Forelimb muscle (tissue), 1 donor: ENCODE measurements at regions not wholly inside any gene's neighbourhood (a gene's known extent, or its start where the extent isn't known, plus 50 kb on each side); places are given as distances from the start of the nearest gene placed in this dataset.
"Not testable (repeated sequence)": the region's sequence is repeated elsewhere in the genome, so short reads cannot be mapped to it uniquely, and the experiment has no call there.

Source experiments
- DNase-seq: peaks from one replicate; pipeline ENCODE4 v3.0.0-alpha.2; 2013; ENCODE audit warnings: low read depth

DNA sequence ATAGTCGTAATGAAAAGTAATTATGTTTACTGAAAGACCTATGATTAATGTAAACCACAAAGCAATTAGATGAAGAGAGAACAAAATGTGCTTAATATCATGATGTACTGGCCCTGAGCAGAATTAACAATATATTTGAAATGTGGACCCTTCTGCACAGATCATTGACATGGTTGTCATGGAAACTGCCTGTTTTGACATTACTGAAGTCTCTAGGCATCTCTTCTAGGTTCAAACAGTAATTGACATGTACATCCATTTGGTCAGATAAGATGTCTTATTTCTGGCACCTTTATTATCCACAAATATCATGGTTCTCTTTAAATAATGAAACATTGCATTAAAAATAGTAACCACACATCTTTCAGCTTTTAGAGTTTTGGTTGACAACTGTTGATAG, 251.7 kb upstream of the GNPDA2 start:
- no peak for DNase-seq

DNA sequence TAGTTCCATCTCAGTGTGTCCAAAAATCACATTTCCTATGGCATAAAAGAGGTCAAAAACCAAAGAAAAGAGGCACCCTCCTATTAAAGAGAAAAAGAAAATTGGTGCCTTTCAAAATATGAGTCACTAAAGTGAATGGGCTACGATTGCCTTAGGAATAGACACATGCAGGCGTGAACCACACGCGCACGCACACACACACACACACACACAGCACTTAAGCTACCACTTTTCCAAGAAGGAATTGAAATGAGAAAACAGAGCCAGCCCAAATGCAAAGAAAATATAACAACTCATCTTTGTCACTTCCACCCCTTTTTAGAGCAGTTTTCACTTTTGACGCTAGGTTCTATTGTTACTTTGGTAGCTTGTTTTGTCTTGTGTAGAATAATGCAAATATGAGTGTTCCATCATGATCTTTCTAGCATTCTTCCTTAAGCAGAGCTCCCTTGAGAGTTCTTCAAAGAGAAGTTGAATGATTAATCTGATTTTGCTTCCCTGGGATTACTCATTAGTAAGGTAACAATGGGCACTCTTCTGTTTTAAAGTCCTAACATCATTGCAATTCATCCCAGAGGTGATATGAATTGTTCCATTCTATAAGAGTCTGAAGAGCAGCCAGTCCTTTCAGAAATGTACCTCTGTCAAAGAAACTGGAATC, 239.2 kb upstream of the GNPDA2 start:
- no peak for DNase-seq

DNA sequence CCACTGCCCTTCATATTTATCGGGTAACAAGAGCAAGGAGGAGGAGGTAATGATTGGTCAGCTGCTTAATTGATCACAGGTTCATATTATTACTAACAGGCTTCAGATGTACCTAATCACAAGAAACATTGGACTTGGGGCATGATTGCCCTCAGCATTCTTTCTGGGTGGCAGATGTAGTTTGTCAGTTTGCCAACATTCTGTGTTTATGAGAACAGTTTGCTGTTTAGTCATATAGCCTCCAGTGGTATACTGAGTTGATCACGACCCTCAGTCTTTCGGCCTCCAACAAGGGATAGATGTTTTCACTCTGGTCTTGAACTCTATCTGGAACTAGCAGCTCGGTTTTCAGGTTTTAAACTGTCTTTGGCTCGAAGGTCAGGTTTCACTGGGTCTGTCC, 237.7 kb upstream of the GNPDA2 start:
- DNase-seq: not testable (repeated sequence)

DNA sequence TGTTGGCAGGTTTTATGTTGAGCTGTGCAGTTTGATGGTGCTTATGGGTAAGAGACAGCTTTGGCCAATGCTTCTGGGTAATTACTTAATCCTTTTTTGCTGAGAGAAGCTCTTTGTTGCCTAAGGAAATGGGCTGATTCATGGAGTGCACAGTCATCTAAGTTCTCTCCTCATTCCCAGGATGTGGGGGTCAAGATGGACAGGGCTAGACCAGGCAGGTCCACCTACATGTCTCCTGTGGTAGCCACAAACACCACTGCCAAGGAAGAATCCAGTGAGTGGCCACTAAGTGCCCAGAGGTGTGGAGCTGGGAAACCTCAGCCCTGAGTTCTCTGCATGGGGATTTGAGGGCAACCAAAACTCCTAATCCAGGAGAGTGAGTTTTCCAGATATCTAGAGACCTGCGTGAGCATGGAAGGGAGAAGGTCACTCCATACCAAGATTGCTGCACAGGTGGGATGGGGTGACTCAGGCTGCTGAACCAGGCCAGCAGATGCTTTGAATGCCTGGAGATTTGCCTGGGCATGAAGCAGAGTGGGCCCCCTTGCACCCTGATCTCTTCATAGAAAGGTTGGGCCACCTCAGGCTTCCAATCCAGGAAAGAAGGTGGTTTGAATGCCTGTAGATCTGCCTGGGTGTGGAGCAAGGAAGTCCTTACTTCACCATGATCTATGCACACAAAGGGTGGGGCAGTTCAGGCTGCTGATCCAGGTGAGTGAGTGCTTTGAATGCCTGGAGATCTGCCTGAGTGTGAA, 234.8 kb upstream of the GNPDA2 start:
- no peak for DNase-seq

DNA sequence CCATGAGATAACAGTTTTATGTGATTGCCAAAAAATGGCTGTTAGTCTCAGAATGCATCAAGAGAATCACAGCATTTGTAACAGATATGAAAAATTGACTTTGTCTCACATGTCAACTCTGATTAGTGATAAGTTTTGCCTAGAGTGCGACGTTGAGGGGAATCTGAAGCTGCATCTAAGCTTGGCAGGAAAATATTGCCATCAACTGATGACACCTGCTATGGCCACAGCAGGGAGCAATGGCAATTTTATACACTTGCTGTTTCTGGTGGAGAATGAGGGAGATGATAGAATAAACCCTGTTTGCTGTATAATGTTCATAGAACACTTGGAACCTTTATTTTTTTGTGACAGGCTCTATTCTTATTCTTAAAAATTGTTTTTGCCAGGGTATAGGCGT, 205.4 kb upstream of the GNPDA2 start:
- no peak for DNase-seq

DNA sequence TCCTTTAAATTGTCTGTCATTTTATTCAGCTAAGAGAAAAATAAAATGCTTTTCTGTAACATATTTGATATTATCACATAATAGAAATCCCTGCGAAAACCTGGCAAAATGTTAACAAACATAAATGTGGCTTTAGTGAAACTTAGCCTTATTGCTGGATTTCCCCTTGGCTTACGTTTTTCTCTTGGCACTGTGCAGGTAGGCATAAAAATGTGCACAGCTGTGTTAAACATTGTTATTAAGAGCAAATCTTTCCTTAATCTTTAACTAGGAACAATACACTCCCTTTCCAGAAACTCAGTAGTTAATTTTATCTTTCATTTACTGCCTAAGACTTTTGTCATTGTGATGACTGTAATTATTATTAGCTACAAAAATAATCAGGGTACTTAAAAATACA, 202.4 kb upstream of the GNPDA2 start:
- no peak for DNase-seq

DNA sequence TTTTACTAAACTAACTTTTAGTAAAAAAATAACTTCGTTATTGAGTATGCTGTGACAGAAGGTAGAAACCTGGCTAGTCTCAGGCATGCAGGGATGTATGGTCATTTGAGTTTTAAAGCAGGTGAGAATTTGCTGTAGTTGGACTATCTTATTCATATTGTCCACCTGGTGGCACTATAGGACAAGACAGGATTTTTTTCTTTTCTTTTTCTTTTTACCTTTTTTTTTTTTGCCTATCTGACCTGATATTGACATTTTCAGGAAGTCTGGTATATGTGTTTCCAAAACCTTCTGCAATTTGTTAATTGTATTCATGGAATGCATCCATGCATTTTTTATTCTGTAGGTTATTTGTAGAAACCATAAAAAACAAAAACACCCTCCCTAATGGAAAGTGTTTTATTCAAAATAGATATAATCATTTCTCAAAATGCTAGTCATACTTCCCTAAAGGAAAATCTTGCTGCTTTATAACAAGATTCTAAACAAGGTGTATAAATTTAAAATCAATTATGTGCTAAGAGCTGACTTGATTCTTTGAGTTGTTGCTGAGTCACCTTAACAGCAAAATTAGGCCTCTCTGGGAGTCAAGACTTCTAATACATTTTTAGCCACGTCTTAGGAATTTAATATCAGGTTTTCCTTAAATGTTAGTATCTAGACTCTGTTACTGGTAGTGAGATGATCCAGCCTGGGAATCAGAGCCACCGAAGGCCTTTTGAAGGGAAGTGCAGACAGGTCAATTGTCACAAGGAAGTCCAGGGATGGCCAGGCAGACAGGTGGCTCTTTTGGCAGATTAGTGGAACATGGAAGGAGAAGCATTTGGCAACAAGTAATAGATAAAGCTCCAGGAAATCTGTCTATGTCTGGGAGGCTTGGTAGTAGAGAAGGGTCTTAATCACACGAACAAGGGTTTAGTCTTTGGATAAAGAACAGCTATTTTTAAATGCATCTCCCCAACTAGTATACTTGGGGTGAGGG, 201.3 kb upstream of the GNPDA2 start:
- no peak for DNase-seq

DNA sequence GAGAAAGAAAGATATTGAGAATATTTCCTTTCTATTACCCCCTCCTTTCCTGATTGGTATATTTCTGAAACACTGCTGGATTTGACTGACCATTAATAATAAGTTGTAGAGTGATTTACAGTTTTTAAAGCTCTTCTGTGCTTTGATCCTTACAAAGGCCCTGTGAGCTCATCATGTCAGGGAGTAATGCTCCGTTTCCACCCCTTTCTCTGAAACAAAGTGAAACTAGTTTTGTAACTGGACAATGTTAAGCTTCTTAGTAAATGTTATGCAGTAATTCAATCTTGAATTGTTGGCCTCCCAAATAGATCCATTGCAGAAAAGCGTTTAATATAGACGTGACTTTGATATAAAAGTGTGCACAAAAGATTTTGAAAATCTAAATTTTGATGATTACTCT, 190.1 kb upstream of the GNPDA2 start:
- peak; percentile 26 for DNase-seq

DNA sequence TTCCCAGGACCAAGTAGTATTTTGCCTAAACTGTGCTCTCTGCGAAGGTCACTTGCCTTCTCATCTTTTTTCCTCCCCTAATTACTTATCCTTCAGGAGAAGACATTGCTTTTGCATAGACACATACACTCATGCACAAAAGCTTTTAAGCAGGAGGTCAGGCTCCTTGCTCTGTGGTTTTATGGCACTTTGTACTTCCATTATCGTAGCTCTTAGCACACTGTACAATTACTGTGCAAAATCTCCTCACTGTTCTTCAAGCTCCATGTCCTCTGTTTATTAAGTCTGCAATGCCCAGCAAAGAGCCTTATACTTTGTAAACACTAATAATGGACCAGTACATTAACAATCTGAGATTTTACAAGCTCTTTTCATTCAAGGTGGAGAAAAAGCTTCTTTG, 188.4 kb upstream of the GNPDA2 start:
- no peak for DNase-seq

DNA sequence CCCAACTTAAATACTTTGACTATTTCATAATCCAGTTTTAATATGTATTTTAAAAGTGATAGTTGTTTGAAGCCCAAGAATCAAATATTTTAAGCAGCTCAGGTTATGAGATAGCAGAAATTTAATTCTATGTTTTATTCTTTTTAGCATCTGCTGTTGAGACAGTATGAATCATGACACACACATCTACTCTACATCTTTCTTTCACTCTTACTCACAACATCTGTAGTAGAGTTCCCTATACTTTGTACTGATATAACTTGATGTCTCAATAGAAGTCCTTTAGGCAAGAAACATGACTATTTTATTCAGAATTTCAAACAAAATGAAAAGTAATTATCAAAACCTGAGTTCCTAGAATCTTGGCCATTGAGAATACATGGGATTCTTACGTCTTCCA, 187.9 kb upstream of the GNPDA2 start:
- DNase-seq: no peak

DNA sequence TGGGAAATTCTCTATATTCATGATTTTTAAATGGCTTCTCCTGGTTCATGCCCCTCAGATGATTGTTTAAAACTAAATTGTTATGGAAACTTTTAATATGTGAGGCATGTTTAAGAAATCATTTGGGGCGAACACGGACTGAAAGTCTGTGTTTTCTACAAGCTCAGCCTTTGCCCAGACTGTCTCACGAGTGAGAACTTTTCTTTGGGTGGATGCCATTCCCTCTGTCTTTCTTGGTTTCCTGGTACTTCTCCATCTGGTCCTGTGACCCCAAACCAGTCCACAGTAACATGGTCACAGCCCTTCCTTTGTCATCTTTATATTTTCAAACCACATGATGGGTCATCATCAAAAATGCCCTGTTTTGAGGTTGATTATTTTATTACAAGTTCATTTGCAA, 186.6 kb upstream of the GNPDA2 start:
- DNase-seq: no peak

DNA sequence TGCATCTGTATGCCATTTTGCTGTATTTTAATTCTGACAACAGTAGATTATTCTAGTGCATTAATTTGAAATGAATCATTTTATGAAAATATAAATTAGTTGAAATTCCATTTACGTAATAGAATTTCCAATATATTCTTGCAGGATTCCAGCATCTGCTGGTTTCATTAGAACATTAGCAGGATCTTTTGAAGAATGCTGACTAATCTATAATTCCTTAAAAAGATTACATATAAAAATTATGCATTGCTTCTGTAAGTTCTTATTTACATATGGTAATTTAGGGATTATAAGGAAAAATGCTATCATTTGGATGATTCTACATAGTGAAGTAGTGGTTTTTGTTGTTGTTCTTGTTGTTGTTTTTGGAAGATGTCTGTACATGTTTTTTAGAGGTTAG, 182.2 kb upstream of the GNPDA2 start:
- DNase-seq: no peak

DNA sequence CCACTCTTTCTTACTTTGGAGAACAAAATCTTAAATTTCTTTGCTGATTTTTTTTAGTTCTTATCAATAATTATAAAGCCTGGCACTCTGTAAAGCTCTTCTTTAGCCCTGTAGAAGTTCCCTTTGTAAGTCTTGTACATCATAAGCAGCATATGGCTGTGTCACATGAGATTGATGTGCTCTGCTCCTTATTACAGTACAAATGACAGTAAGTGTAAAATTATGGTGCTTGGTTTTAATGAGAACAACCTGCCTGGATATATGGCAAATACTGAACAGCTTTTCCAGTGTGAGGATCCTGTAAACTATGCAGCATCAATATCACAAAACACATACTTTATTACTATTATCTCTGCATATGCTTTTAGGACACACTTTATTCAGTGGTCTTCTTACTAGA, 145.9 kb upstream of the GNPDA2 start:
- DNase-seq: no peak

DNA sequence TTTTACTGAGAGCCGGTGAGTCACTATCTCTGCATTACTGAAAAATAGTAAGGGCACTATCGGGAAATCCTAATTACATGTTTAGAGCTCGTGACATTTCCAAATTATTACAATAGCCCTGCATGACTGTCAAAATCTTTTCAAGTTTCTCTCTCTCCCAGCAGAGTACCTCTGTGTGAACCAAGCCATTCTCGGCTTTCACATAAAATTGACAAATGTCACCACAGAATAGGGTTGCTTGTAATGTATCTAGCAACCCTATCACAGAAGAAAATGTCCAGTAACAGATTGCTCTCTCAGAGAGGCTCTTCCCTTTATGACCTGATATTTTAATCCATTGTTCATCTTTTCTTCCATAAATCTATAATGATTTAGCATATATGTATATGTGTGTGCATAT, 144.8 kb upstream of the GNPDA2 start:
- DNase-seq: no peak

DNA sequence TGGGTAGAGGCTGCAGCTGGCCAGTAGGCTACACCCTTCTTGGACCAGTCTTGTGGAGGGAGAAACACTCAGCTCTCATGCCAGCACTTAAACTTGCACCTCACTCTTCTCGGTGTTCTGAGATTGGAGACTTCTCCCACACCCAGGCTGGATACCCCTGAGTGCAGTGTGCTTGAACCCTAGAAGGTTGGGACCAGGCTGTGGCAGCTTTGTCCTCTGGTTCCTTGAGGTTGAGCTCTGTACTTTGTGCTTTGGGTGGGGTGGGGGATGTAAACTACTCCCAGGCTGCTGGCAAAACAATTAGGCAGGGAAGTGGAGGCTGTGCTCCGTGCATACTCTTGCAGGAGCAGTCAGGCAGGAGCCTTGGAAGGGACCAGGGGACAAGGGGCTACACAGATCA, 143.6 kb upstream of the GNPDA2 start:
- DNase-seq: no peak

DNA sequence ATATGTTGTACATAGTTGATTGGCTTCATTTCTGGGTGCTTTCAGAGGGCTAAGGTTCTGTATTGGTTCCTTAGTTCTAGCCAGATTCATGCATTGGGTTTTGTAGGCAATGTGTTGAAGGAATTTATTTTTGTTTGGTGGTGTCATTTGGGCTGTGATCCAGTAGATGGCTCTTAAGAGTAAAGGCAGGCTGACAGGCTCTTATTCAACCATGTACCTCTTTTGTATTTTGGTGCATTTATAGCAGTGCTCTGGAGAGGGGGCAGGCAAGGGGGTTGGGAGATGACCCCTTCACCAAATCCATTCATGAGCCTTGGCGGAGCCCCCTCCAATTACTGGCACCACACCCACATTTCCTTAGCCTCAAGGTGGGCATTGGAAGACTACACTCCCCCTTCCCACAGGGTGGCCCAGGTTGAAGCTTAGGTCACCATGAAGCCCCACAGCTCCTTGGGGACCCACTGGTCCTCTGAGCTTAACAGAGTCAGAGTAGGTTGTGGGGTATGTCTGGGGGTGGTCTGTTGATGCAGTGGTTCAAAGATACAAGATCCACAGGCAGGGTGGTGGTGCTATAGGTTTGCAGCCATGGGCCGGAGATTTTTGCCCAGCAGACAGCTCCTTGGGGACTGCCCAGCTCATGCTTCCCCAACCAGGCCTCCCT, 143.0 kb upstream of the GNPDA2 start:
- no peak for DNase-seq

DNA sequence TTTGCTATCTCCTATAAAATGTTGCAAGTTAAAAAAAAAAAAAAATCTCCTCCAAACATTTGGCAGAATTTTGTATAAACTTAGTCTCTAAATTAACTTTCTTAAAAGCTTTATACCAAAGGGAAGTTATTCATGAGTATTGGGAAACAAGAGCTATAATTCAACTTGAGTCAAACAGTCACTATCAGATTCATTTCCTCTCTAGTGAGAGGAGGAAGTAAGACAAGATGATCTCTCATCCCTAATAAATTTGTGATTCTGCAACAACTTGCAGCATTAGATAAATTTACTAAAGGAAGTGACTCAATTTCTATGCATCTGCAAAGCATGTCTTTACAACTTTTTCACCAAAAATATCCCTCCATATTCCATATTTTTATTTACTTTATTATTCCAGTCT, 135.4 kb upstream of the GNPDA2 start:
- no peak for DNase-seq

DNA sequence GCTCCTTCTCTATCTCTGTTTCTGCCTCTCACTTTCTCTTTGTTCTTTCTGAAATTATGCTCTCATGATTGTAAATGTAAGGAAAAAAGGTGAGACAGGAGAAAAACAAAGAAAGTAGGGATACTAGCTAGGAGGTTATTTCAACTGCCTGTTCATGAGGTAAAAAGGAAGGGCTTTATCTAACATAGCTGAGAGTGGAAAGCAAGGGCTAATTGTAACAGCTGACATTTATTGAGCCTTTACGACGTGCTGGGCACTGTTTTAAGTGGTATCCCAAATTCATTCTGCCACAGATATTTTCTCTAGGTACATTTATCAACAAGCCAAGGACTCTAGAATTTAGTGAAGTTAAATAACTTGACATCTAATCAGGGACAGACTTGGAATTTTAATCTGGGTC, 133.1 kb upstream of the GNPDA2 start:
- DNase-seq: no peak

DNA sequence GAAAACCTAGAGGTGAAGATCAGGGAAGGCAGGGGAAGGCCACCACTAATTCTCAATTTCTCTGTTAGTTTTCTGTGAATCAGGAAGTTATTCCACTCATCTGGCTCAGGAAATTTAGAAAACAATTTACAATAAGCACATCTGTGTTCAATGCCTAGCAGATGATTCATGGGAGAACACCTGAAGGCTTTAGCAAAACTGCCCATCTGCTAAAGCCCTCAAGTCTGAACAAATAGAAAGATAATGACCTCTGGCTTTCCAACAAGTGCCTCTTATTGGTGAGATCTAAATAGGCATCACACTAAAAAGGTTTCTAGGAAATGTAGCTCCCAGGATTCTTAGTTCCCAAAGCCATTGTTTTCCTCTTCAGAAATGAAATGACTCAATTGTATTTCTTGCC, 122.1 kb upstream of the GNPDA2 start:
- DNase-seq: no peak

DNA sequence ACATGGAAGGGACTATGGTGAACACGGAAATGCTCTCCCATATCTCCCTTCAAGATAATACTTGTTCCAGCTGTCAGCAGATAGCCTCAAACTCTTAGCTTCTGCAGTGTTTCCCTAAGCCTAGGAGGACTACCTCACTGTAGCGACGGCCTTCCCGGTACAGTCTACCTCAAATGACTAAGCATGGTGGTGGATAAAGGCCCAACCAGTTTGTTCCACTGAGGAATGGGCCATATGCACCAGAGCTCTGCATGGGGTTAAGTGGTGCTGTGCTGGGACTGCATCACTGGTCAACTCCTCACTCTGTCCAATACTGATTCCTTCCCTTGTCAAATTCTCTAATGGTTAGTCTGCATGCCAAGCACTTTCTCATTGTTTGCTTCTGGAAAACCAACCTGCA, 119.6 kb upstream of the GNPDA2 start:
- no peak for DNase-seq

DNA sequence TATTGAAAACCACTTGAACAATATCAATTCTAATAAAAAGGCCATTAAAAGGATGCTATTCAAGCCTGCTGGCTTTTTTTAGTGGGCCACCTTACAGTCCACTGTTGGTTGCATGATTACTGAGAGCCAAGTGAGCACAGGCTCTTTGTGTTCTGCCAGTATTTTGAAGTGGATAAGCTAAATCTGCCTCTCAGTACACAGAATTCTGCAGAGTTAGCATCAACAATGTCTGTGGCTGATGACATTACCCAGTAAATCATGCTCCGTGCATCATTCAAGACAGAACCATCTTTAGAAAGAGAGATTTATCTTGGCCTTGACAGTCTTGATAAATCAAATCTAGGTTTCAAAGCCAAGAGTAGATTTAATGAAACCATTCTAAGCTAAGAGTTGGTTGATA, 119.0 kb upstream of the GNPDA2 start:
- no peak for DNase-seq

DNA sequence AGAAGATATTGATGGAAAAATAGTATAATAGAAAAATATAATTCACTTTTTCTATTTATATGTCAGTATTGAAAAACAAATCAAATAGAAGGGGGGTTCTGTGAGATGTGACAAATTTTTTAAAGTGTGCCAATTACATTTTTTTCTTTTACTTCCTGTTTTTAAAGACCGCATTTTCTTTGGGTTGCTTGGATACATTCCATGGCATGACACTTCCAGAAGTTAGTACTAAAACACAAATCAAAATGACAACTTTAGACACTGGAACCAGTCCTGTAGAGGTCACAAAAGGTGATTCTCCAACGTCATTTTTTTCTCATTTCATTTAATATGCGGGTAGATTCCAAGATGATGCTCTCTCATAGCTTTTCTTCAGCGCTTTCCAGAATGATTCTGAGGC, 116.2 kb upstream of the GNPDA2 start:
- DNase-seq: no peak
